Right ventricle myocardium inferior (tissue), 1 donor: ENCODE measurements at regions not wholly inside any gene's neighbourhood (a gene's known extent, or its start where the extent isn't known, plus 50 kb on each side); places are given as distances from the start of the nearest gene placed in this dataset.

Experiments
- ATAC-seq: fragments of 200-7000 bp; cut with Tn5 transposase; one replicate; pipeline ENCODE4 v1.9.1; 2020; ENCODE audit warnings: mild to moderate bottlenecking, moderate library complexity
- DNase-seq: peaks from one replicate; pipeline ENCODE4 v3.0.0; 2021; ENCODE audit errors: missing footprints
- intact Hi-C: fragments of 100-400 bp; cut with DNase I; formaldehyde crosslinking; loops from one replicate; pipeline ENCODE4 v1.11.0; 2022
- donor health status: DM: no; HTN: yes; CAD: no; lungs with severe emphysema.

GRCh38 chr10:70964881-70965280 is 76.5 kb upstream of the PCBD1 start:
- ATAC-seq (no peak), DNase-seq (no peak)
- intact Hi-C loops = no loop called here

- intact Hi-C loops = no loop called here
- ATAC-seq = no peak
- DNase-seq = no peak
Measured at GRCh38 chr10:70965566-70965965, 77.2 kb upstream of the PCBD1 start.

DNA sequence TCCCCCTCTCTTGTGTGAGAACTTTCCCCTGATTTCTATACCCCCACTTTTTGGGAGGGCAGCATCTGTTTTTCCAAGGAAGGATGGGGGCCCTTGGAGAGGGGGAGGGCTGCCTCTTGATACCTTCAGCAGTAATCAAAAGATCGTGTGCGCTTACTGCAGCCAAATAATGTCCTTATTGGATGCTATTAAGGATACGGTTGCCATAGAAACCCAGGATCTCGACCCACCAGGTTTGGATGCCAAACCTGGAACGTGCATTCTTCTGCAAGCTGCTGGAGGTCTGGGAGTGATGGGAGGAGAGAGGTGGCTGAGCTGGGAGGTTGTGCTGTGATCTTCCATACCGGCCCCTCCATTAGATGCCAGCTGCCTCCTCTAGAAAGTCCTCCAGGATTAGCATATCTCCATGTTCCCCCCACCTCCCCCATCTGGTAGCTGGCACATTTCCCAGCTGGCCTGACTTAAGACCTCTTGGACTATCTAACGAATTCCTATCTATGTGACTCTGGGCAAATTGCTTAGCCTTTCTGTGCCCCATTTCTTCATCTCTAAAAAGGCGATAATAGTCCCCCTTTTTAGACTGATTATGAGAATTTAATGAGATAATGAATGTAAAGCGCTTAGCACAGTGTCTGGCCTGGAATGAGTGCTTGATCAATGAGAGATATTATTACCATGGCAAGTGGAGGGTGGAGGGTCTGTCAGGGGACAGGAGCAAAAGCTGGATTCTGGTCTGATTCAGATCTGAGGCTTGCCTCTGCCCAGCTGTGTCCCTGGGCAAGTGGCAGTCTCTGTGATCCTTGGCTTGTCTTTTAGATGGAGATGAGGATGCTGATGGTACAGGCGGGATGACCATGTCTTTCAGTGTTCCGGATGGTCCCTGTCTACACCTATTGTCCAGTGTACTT is 78.5 kb upstream of the PCBD1 start:
- DNase-seq (no peak), ATAC-seq (no peak)
- intact Hi-C loops = no loop called here

DNA sequence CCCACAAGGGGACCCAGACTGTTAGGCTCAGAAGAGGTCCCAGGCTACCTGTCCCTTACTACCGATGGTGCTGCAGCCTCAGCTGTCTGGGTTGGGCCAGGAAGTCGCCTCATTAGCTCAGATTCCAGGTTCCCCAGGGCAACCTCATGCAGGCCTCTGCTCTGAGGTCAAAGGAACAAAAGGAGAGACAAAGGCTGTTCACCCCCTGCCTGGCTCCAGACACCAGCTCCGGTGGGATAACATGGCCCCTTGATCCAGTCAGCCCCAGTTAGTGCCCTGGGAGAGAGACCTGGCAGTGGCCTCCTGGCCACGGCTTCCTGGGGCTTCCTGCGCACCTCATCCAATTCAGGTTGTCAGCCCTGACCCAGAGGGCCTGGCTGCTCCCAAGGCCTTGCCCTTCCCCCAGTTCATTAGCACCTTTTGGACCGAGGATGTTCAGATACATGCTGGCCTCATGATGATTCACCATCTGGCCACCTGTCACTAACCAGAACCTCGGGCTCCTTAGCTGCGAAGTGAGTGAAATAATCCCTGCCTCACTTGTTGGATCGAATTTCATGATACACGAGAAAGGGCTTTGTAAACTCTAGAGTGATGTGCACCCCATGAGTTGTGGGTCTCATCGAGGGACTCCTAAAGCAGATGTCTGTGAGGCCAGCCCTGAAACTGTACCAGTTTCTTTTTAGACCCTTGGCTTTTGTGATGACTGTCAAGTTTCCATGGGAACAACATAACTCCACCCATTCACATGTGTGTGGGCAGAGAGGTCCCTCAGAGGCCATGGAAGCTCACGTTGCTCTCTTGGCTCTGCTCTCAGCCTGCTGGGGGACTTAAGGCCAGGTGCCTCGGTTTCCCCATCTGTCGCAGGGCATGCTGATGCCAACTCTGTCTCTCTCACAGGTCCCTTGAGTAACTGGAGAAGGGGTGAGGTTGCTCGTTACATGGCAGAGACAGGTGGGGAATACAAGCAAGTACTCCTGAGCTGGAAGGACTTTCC is 79.5 kb upstream of the PCBD1 start:
- intact Hi-C loops = no loop called here
- ATAC-seq (no peak), DNase-seq (no peak)

GRCh38 chr10:70969188-70969587 is 80.8 kb upstream of the PCBD1 start:
- no peak for ATAC-seq
- intact Hi-C loops = no loop called here

GRCh38 chr10:70970830-70971229 is 82.5 kb upstream of the PCBD1 start:
- DNase-seq (no peak), ATAC-seq (no peak)
- intact Hi-C loops = no loop called here

More at GRCh38 chr10:70969188-70969587, 80.8 kb upstream of the PCBD1 start:
- no peak for DNase-seq

GRCh38 chr10:70973275-70973674 is 84.9 kb upstream of the PCBD1 start:
- intact Hi-C loops = no loop called here

GRCh38 chr10:70974351-70974901 is 86.1 kb upstream of the PCBD1 start:
- ATAC-seq = no peak
- no peak for DNase-seq
- intact Hi-C loops = no loop called here

More at GRCh38 chr10:70973275-70973674, 84.9 kb upstream of the PCBD1 start:
- ATAC-seq = no peak
- no peak for DNase-seq

DNA sequence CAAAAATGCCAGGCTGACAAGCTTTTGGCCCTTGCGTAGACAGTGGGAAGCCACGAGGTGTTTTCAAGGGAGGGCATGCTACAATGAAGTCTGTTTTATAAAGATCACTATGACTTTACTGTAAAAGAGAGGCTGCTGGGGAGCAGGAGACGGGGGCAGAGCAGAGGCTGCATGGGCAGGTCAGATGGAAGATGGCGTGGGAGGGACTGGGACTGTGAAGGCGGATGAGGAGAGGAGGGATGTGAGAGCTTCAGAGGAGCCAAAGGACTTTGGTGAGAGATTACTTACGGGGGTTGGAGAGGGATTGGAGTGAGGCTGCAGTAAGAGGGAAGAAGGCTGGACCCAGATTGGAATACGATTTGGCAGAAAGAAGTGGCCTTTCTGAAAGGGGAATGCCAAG is 86.6 kb upstream of the PCBD1 start:
- no peak for ATAC-seq
- intact Hi-C loops = no loop called here
- no peak for DNase-seq

DNA sequence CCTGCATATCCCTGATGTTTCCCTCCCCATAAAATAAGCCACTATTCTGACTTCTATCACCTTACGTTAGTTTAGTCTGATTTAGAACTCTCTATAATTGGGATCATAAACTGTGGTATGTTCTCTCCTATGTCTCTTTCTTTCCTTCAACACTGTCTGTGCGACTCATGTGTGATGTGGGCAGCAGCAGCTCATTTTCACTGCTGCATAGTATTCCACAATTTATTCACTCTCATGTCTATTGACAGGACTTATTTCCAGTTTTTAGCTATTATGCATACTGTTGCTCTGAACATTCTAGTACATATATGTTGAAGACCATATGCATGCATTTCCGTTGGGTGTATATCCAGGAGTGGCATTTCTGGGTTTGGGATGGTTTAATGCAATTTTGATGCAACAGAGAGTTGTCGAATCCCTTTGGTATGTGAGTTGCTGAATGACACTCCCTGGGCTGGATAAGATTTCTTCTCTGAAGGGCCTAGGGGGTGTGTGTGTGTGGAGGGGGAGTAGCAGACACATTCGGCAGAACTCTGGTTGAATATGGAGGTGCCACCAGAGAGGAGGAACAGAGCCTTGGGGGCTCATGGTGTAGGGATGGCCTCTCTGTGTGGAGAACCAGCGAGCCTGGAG is 87.8 kb upstream of the PCBD1 start:
- no peak for DNase-seq
- intact Hi-C loops = no loop called here
- ATAC-seq = no peak

GRCh38 chr10:70977625-70978024 is 89.3 kb upstream of the PCBD1 start:
- intact Hi-C loops = no loop called here
- ATAC-seq (no peak), DNase-seq (no peak)

- intact Hi-C loops = no loop called here
- DNase-seq = no peak
Measured at GRCh38 chr10:70978181-70978580, 89.8 kb upstream of the PCBD1 start.

GRCh38 chr10:70978816-70979480 is 90.6 kb upstream of the PCBD1 start:
- intact Hi-C loops = no loop called here
- no peak for ATAC-seq

More at GRCh38 chr10:70978181-70978580, 89.8 kb upstream of the PCBD1 start:
- ATAC-seq = no peak

DNA sequence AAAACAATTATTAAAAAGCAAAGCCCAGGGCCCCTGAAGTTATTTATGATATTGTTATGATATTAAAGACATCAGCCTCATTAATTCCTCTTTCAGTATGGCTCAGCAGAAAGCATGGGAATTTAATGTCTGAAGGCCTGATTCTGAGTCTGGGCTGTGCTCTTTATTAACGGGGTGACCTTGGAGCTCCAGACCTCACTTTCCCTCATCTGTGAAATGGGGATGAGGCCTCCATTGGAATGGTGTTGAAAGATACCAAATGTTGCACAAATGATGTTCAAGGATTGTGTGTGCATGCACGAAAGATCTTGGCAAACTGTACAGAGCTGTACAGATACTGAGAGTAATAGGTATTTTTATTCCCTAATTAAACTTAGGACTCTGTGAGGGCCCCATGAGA is 92.3 kb upstream of the PCBD1 start:
- ATAC-seq (no peak), DNase-seq (no peak)
- intact Hi-C loops = no loop called here

More at GRCh38 chr10:70978816-70979480, 90.6 kb upstream of the PCBD1 start:
- DNase-seq = no peak

DNA sequence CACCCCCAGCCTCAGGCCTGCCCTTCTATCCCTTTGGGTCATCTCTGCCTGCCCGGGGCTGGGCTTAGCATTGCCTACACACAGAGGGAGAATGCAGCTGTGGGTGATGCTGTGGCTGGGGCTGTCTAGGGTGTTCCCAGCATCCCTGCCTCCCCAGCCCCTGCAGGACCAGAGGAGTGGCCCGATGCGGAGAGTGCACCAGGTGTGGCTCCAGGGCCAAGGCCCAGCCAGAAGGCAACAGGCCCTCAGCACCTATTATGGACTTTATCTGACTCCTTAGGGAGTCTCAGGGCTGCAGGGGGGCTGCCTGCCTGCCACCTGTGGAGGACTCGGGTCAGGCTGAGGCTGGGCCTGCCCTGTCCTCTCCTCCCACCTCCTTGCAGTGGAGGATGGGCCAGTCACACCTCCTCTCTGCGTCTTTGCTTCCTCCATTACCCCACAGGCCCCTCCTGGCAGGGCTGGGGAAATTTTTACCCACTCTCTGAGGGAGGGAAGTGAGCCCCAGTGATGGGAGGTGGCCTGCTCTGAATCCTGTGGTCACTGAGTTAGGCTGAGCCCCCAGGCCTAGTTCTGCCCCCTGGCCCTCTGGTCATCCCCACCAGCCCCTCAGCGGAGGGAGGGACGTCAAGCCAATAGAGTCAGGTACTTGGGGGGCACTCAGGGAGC is 92.9 kb upstream of the PCBD1 start:
- intact Hi-C loops = no loop called here
- DNase-seq = no peak
- ATAC-seq = no peak

DNA sequence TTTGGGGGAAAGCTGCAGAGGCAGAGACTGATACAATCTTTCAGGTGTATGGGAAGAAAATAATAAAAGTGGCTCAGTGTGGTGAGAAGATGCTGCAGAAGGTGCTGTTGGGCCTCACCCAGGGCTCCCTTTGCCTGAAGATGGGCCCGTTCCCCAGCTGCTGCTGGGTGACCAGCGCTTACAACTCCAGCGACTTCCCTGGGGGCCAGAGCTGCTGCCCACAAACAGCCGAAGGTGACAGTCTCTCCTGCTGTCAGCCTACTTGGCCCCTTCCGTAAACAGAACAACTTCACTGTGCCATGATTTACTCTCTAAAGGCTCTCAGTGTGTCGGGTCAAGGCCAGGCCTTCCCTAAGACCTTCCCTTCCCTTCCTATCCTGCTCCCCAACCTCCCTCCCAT is 93.6 kb upstream of the PCBD1 start:
- intact Hi-C loops = no loop called here
- no peak for DNase-seq
- no peak for ATAC-seq

- intact Hi-C loops = no loop called here
- ATAC-seq = no peak
- DNase-seq = no peak
Measured at GRCh38 chr10:70982443-70982842, 94.1 kb upstream of the PCBD1 start.
